Hepatocyte (in vitro differentiated cells): ENCODE measurements at regions not wholly inside any gene's neighbourhood (a gene's known extent, or its start where the extent isn't known, plus 50 kb on each side); places are given as distances from the start of the nearest gene placed in this dataset.

ENCODE experiments used
- EZH2phosphoT487 ChIP-seq: fragments of 200-600 bp; sonication (generic); IDR thresholded peaks from one replicate; pipeline ENCODE4 v1.6.1; 2018; ENCODE audit warnings: antibody characterized with exemption, mild to moderate bottlenecking, low read depth, moderate library complexity; ENCODE audit not compliant: unreplicated experiment, severe bottlenecking
- TF ChIP-seq, protein P1 (sequence below): fragments of 200-600 bp; sonication (generic); IDR thresholded peaks from 2 replicates; pipeline ENCODE4 v1.5.1; 2016; ENCODE audit warnings: antibody characterized with exemption, mild to moderate bottlenecking; ENCODE audit not compliant: poor library complexity

DNA sequence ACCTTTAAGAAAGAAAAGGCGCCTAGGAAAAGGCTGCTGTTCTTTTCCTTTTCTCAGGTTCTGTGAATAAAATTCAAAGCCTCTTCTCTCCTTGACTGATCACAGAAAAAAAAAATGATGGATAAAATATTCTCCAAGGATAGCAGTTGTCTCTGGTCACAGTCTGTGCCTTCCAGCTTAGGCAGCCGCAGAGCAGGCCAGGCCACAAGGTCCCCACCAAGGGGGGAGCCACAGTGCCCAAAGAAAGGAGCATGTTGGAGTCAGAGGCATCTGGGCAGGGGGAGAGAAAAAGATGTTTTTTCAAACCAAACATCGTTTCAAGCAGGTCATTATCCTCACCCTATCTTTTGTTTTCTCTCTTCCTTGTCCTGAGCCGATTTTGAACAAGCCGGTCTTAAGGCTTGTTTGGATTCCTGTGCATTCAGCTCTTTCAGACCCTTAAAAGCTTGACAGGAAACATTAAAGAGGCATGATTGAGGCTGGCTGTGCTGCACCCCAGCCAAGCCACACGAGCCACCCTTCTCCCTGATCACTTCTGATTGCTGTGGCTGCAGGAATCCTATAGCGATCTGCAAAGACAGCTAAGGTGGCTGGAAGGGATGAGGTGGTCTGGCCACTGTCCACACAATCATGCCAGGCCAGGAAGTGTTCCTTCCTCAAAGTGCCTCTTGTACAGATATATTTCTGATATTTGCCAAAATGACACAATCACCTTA is 284.6 kb upstream of the TLE4 start:
- TF ChIP-seq, protein P1, sequence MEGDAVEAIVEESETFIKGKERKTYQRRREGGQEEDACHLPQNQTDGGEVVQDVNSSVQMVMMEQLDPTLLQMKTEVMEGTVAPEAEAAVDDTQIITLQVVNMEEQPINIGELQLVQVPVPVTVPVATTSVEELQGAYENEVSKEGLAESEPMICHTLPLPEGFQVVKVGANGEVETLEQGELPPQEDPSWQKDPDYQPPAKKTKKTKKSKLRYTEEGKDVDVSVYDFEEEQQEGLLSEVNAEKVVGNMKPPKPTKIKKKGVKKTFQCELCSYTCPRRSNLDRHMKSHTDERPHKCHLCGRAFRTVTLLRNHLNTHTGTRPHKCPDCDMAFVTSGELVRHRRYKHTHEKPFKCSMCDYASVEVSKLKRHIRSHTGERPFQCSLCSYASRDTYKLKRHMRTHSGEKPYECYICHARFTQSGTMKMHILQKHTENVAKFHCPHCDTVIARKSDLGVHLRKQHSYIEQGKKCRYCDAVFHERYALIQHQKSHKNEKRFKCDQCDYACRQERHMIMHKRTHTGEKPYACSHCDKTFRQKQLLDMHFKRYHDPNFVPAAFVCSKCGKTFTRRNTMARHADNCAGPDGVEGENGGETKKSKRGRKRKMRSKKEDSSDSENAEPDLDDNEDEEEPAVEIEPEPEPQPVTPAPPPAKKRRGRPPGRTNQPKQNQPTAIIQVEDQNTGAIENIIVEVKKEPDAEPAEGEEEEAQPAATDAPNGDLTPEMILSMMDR: no peak
- TF ChIP-seq EZH2phosphoT487: no peak
